Peyer's patch (tissue), 4 donors: ENCODE measurements at regions not wholly inside any gene's neighbourhood (a gene's known extent, or its start where the extent isn't known, plus 50 kb on each side); places are given as distances from the start of the nearest gene placed in this dataset.

Experiments
- CTCF ChIP-seq, 6 experiments: fragments of 450-650 bp in 4 of 6; fragments of 200-600 bp in 2 of 6; sonication (generic) in 1 of 6; IDR thresholded peaks; one replicate each; pipeline ENCODE4 v1.5.1; 2017 to 2019; ENCODE audit warnings: antibody characterized with exemption in 6 of 6, mild to moderate bottlenecking in 3 of 6, moderate library complexity in 1 of 6
- POLR2A ChIP-seq, 2 donors: fragments of 450-650 bp; IDR thresholded peaks; one replicate each; pipeline ENCODE4 v1.5.1; 2017; ENCODE audit warnings: antibody characterized with exemption in 2 of 2, mild to moderate bottlenecking in 2 of 2, moderate library complexity in 2 of 2

GRCh38 chr7:84370114-84370513, 175.5 kb upstream of the SEMA3A start:
- no peak for TF ChIP-seq CTCF (IDR thresholded peaks at IDR 0.05)
- no peak for TF ChIP-seq POLR2A (IDR thresholded peaks at IDR 0.05)
